K562 (cell line): ENCODE measurements at regions not wholly inside any gene's neighbourhood (a gene's known extent, or its start where the extent isn't known, plus 50 kb on each side); places are given as distances from the start of the nearest gene placed in this dataset.

ENCODE experiments used
- ATAC-seq: fragments of 200-7000 bp; cut with Tn5 transposase; 3 replicates; pipeline ENCODE4 v1.9.1; 2020; ENCODE audit warnings: moderate library complexity
- BruUV-seq: library from RNA; stranded (reverse); fragments of 400-500 nt; replicated peaks from 2 replicates; lab custom pipeline; 2021; lab: Mats Ljungman, UMichigan
- CTCF ChIA-PET: fragments of 300-600 bp; formaldehyde crosslinking; extraction: SDS; loops from one replicate; lab custom pipeline; 2021; ENCODE audit warnings: low intra/inter-chr PET ratio; lab: Yijun Ruan, JAX
- POLR2A ChIA-PET: fragments of 300-600, 350-650 bp; sonication (Branson Sonifier 250); formaldehyde crosslinking; extraction: SDS; loops from one replicate; lab custom pipeline; 2021; ENCODE audit warnings: antibody characterized with exemption, inconsistent platforms; lab: Yijun Ruan, JAX
- DNase-seq, 4 experiments: peaks; one replicate each; pipeline versions ENCODE4 v3.0.0 to v3.0.0-alpha.2; 2011 to 2018; ENCODE audit warnings: low spot score in 3 of 4, mixed read lengths in 3 of 4; ENCODE audit errors: extremely low read depth in 1 of 4
- FAIRE-seq: peaks from 2 replicates; lab custom pipeline; 2011; peaks lifted over from hg19 to GRCh38; lab: Jason Lieb, UNC
- H2AFZ ChIP-seq: 2 replicates; pipeline ENCODE4 v1.6.0; 2011; ENCODE audit warnings: low read depth, low read length, control low read depth, inconsistent platforms
- H3K27ac ChIP-seq: fragments of 200-600 bp; 3 replicates; pipeline ENCODE4 v1.8.0; 2011; ENCODE audit warnings: low read depth, mild to moderate bottlenecking, control low read depth, inconsistent platforms, low read length, moderate library complexity, mixed read lengths; ENCODE audit errors: extremely low read depth
- H3K27me3 ChIP-seq, 2 experiments: fragments of 300-600 bp in 1 of 2; 2 replicates in 1 of 2; 3 replicates in 1 of 2; pipeline versions ENCODE4 v1.6.0 to v1.8.0; 2011; ENCODE audit warnings: inconsistent platforms in 2 of 2, low read length in 2 of 2, mild to moderate bottlenecking in 1 of 2, mixed read lengths in 1 of 2, moderate library complexity in 1 of 2; ENCODE audit not compliant: control insufficient read depth in 2 of 2, insufficient read depth in 2 of 2
- H3K36me3 ChIP-seq: fragments of 300-600 bp; 3 replicates; pipeline ENCODE4 v1.8.0; 2011; ENCODE audit warnings: mild to moderate bottlenecking, low read length, inconsistent platforms; ENCODE audit not compliant: control insufficient read depth, insufficient read depth
- H3K4me1 ChIP-seq, 2 experiments: fragments of 200-600 bp in 1 of 2; replicated peaks in 1 of 2; 2 replicates in 1 of 2; 3 replicates in 1 of 2; pipeline versions ENCODE4 v1.5.1 to v1.8.0; 2011; ENCODE audit warnings: inconsistent platforms in 2 of 2, low read length in 2 of 2, mild to moderate bottlenecking in 1 of 2, mixed read lengths in 1 of 2, moderate library complexity in 1 of 2; ENCODE audit not compliant: control insufficient read depth in 2 of 2, insufficient read depth in 2 of 2
- H3K4me2 ChIP-seq: 2 replicates; pipeline ENCODE4 v1.6.1; 2011; ENCODE audit warnings: low read length, control low read depth, inconsistent platforms, mixed read lengths; ENCODE audit not compliant: insufficient read depth
- H3K4me3 ChIP-seq: fragments of 200-600 bp; sonication (generic), shearing (Covaris generic); 2 replicates; pipeline ENCODE4 v1.5.1; 2016; ENCODE audit warnings: control low read depth, inconsistent platforms
- H3K79me2 ChIP-seq: fragments of 200-600 bp; 3 replicates; pipeline ENCODE4 v1.8.0; 2011; ENCODE audit warnings: low read length, inconsistent platforms; ENCODE audit not compliant: control insufficient read depth, insufficient read depth
- H3K9ac ChIP-seq, 2 experiments: 2 replicates each; pipeline versions ENCODE4 v1.6.0 to v1.6.1; 2011; ENCODE audit warnings: low read depth in 2 of 2, low read length in 2 of 2, control low read depth in 1 of 2, inconsistent platforms in 1 of 2, mild to moderate bottlenecking in 1 of 2, mixed read lengths in 1 of 2; ENCODE audit not compliant: insufficient read depth in 1 of 2
- H3K9me1 ChIP-seq: one replicate; pipeline ENCODE4 v1.6.0; 2011; ENCODE audit warnings: inconsistent platforms, mild to moderate bottlenecking, low read length, moderate library complexity; ENCODE audit not compliant: control insufficient read depth, insufficient read depth
- H3K9me3 ChIP-seq: replicated peaks from 2 replicates; pipeline ENCODE4 v1.5.1; 2011; ENCODE audit warnings: low read depth, low read length, inconsistent platforms; ENCODE audit not compliant: control insufficient read depth, insufficient read depth
- H4K20me1 ChIP-seq: replicated peaks from 2 replicates; pipeline ENCODE4 v1.6.1; 2011; ENCODE audit warnings: low read length, inconsistent platforms, mixed read lengths; ENCODE audit not compliant: control insufficient read depth, insufficient read depth
- E2F4 ChIP-seq: sonication (generic); formaldehyde crosslinking; IDR thresholded peaks from 2 replicates; pipeline ENCODE4 v1.8.0; 2022; ENCODE audit warnings: mild to moderate bottlenecking, low read depth, missing genetic modification reagents
- ERF ChIP-seq: fragments of 450-650 bp; formaldehyde crosslinking; IDR thresholded peaks from 2 replicates; pipeline ENCODE4 v1.4.0; 2020; ENCODE audit warnings: mild to moderate bottlenecking, mixed read lengths
- ETS2 ChIP-seq: IDR thresholded peaks from 2 replicates; pipeline ENCODE4 v1.6.1; 2016; ENCODE audit warnings: borderline replicate concordance, missing genetic modification characterization, mild to moderate bottlenecking, moderate library complexity, missing compliant biosample characterization; ENCODE audit not compliant: poor library complexity, severe bottlenecking
- FOXJ3 ChIP-seq: sonication (generic); formaldehyde crosslinking; IDR thresholded peaks from 2 replicates; pipeline ENCODE4 v1.4.0; 2020; ENCODE audit warnings: mild to moderate bottlenecking, missing genetic modification reagents
- GATA2 ChIP-seq: sonication (generic); formaldehyde crosslinking; IDR thresholded peaks from 2 replicates; pipeline ENCODE4 v1.4.0; 2020; ENCODE audit warnings: mild to moderate bottlenecking, missing genetic modification reagents
- GTF2A2 ChIP-seq: IDR thresholded peaks from 2 replicates; pipeline ENCODE4 v1.6.1; 2016; ENCODE audit warnings: mild to moderate bottlenecking, missing genetic modification characterization, missing compliant biosample characterization
- HEY1 ChIP-seq: fragments of 250-450 bp; sonication (Bioruptor Pico); IDR thresholded peaks from 2 replicates; pipeline ENCODE4 v1.5.0; 2020; ENCODE audit warnings: mild to moderate bottlenecking, moderate library complexity, borderline replicate concordance
- KDM2B ChIP-seq: fragments of 250-450 bp; sonication (Bioruptor Pico); IDR thresholded peaks from 2 replicates; pipeline ENCODE4 v1.8.0; 2021; ENCODE audit warnings: mild to moderate bottlenecking, moderate library complexity
- KDM4B ChIP-seq, 2 experiments: fragments of 450-650 bp in 1 of 2; sonication (generic) in 1 of 2; IDR thresholded peaks; 2 replicates each; pipeline ENCODE4 v1.6.1; 2016 to 2017; ENCODE audit warnings: borderline replicate concordance in 2 of 2, antibody characterized with exemption in 1 of 2, low read depth in 1 of 2, mild to moderate bottlenecking in 1 of 2
- LEF1 ChIP-seq: fragments of 450-650 bp; IDR thresholded peaks from 2 replicates; pipeline ENCODE4 v1.6.1; 2016; ENCODE audit warnings: mild to moderate bottlenecking
- MCM7 ChIP-seq, 2 experiments: fragments of 450-650 bp; IDR thresholded peaks; 2 replicates each; pipeline ENCODE4 v1.6.1; 2016 to 2018
- NRF1 ChIP-seq, 2 experiments: fragments of 450-650 bp; IDR thresholded peaks in 1 of 2; conservative IDR thresholded peaks in 1 of 2; 2 replicates each; pipeline ENCODE4 v1.6.1; 2014; ENCODE audit warnings: mild to moderate bottlenecking in 2 of 2
- THRAP3 ChIP-seq: fragments of 450-650 bp; IDR thresholded peaks from 2 replicates; pipeline ENCODE4 v1.6.1; 2016; ENCODE audit warnings: mild to moderate bottlenecking, inconsistent platforms, borderline replicate concordance
- YY1 ChIP-seq, 3 experiments: IDR thresholded peaks; 2 replicates each; pipeline ENCODE4 v1.6.1; 2011; ENCODE audit warnings: low read length in 2 of 3, mild to moderate bottlenecking in 2 of 3, moderate library complexity in 2 of 3, borderline replicate concordance in 1 of 3, control low read depth in 1 of 3, low read depth in 1 of 3; ENCODE audit not compliant: insufficient read depth in 3 of 3, insufficient replicate concordance in 2 of 3, control insufficient read depth in 1 of 3, insufficient read length in 1 of 3; ENCODE audit errors: extremely low read depth in 1 of 3
- ZBTB7A ChIP-seq: IDR thresholded peaks from 2 replicates; pipeline ENCODE4 v1.6.1; 2011; ENCODE audit warnings: low read depth, mild to moderate bottlenecking, low read length, moderate library complexity, borderline replicate concordance; ENCODE audit not compliant: control insufficient read depth
- ZNF217 ChIP-seq: sonication (generic); formaldehyde crosslinking; IDR thresholded peaks from 2 replicates; pipeline ENCODE4 v1.8.0; 2022; ENCODE audit warnings: mild to moderate bottlenecking, missing genetic modification reagents
- ZNF41 ChIP-seq: fragments of 250-450 bp; sonication (Bioruptor Pico); conservative IDR thresholded peaks from 2 replicates; pipeline ENCODE4 v1.4.0; 2020; ENCODE audit warnings: mild to moderate bottlenecking
- ZNF436 ChIP-seq: fragments of 250-450, 450-650 bp; sonication (Bioruptor Pico); formaldehyde crosslinking; IDR thresholded peaks from 2 replicates; pipeline ENCODE4 v1.7.0; 2020; ENCODE audit warnings: mild to moderate bottlenecking
- ZNF445 ChIP-seq: fragments of 250-450 bp; sonication (Bioruptor Pico); IDR thresholded peaks from 2 replicates; pipeline ENCODE4 v1.4.0; 2020; ENCODE audit warnings: low read depth, mild to moderate bottlenecking, moderate library complexity
- ZNF586 ChIP-seq: fragments of 450-650 bp; formaldehyde crosslinking; conservative IDR thresholded peaks from 2 replicates; pipeline ENCODE4 v1.4.0; 2020; ENCODE audit warnings: mild to moderate bottlenecking, moderate library complexity
- whole genome bisulfite sequencing: fragments of 100-300 bp; shearing (Covaris generic); methylation state at CpG from one replicate; pipeline ENCODE4 v1.1.6; 2016; ENCODE audit warnings: low coverage, mixed read lengths; ENCODE audit not compliant: insufficient coverage; ENCODE audit errors: missing lambda C conversion rate; 5-methylcytosine and 5-hydroxymethylcytosine counted together
- in situ Hi-C: fragments of 300-500 bp; cut with MboI; formaldehyde crosslinking; loops from 4 replicates; pipeline ENCODE4 v1.15.0; 2018; ENCODE audit warnings: inconsistent platforms, mixed read lengths
- intact Hi-C: fragments of 100-400 bp; cut with micrococcal nuclease; formaldehyde crosslinking; loops from 2 replicates; pipeline ENCODE4 v1.14.2; 2022

- H3K27me3 ChIP-seq: no peaks in the 10 kb centered on the region; a peak in 2 of 5 replicates
- H3K36me3 ChIP-seq: no peaks in the 10 kb centered on the region
- FAIRE-seq: no peak
- H2AFZ ChIP-seq: no peak overlapping the region
- no peak for TF ChIP-seq ETS2 (tag)
- no peak for TF ChIP-seq E2F4 (CRISPR knock-in tag)
- no peak for TF ChIP-seq FOXJ3
- no peak for TF ChIP-seq YY1 (IDR thresholded peaks at IDR 0.05; ENCODE audit: borderline replicate concordance in 1 of 3, control insufficient read depth in 1 of 3, extremely low read depth in 1 of 3, insufficient read depth in 3 of 3, insufficient read length in 1 of 3, insufficient replicate concordance in 2 of 3, low read depth in 1 of 3, low read length in 2 of 3)
- no peak for TF ChIP-seq KDM4B (IDR thresholded peaks at IDR 0.05; ENCODE audit: borderline replicate concordance in 2 of 2, low read depth in 1 of 2)
- no peak for TF ChIP-seq GATA2 (CRISPR knock-in tag)
- TF ChIP-seq NRF1 (conservative IDR thresholded peaks at IDR 0.05 in 1 of 2, IDR thresholded peaks at IDR 0.05 in 1 of 2): no peak
- no peak for TF ChIP-seq THRAP3
- TF ChIP-seq ERF (CRISPR knock-in tag): no peak
- TF ChIP-seq LEF1: no peak
- no peak for TF ChIP-seq ZNF217 (CRISPR knock-in tag)
- TF ChIP-seq ZNF586 (CRISPR knock-in tag): no peak
- TF ChIP-seq GTF2A2: no peak
- no peak for TF ChIP-seq HEY1
- no peak for TF ChIP-seq ZNF41 (CRISPR knock-in tag)
- no peak for TF ChIP-seq MCM7 (IDR thresholded peaks at IDR 0.05)
- no peak for TF ChIP-seq ZNF436 (CRISPR knock-in tag)
- no peak for TF ChIP-seq ZNF445 (CRISPR knock-in tag)
- no peak for TF ChIP-seq ZBTB7A
- no peak for TF ChIP-seq KDM2B
- in situ Hi-C loops (no loop called here), intact Hi-C loops (no loop called here)
- ATAC-seq: no peak
- H3K4me2 ChIP-seq: no peak overlapping the region
- POLR2A ChIA-PET: no interaction called here
- no TSS peak for BruUV-seq
- H3K4me1 ChIP-seq: no peaks in the 10 kb centered on the region
- whole genome bisulfite sequencing: 0% methylated on average over 1 of the region's 2 CpGs
- no peak for DNase-seq
- no peaks in the 10 kb centered on the region for H4K20me1 ChIP-seq
- no peaks in the 10 kb centered on the region for H3K79me2 ChIP-seq
- no peaks in the 10 kb centered on the region for H3K9me1 ChIP-seq
- H3K4me3 ChIP-seq: no peak overlapping the region
- H3K9ac ChIP-seq: no peak overlapping the region
- no peaks in the 10 kb centered on the region for H3K9me3 ChIP-seq
- no peak overlapping the region for H3K27ac ChIP-seq
- CTCF ChIA-PET: no interaction called here
Observed at GRCh38 chr13:50742353-50742752, 101.1 kb downstream of the DLEU7 start.
